Astrocyte (in vitro differentiated cells and primary cell): ENCODE measurements at regions not wholly inside any gene's neighbourhood (a gene's known extent, or its start where the extent isn't known, plus 50 kb on each side); places are given as distances from the start of the nearest gene placed in this dataset.

Experiments
- DNase-seq: peaks from one replicate; pipeline ENCODE4 v3.0.0-alpha.2; 2010; ENCODE audit warnings: low read depth
- FAIRE-seq: peaks from 2 replicates; lab custom pipeline; 2011; peaks lifted over from hg19 to GRCh38; lab: Jason Lieb, UNC
- H2AFZ ChIP-seq: 2 replicates; pipeline ENCODE4 v1.6.0; 2012; ENCODE audit warnings: low read depth, low read length, inconsistent platforms
- H3K27ac ChIP-seq: 2 replicates; pipeline ENCODE4 v1.5.1; 2011; ENCODE audit warnings: low read depth, low read length, inconsistent platforms
- H3K27me3 ChIP-seq: 2 replicates; pipeline ENCODE4 v1.6.0; 2011; ENCODE audit warnings: low read length, inconsistent platforms; ENCODE audit not compliant: insufficient read depth
- H3K36me3 ChIP-seq: 2 replicates; pipeline ENCODE4 v1.5.1; 2011; ENCODE audit warnings: low read length, inconsistent platforms; ENCODE audit not compliant: insufficient read depth
- H3K4me1 ChIP-seq: 2 replicates; pipeline ENCODE4 v1.5.1; 2011; ENCODE audit warnings: low read length, inconsistent platforms; ENCODE audit not compliant: insufficient read depth
- H3K4me2 ChIP-seq: 2 replicates; pipeline ENCODE4 v1.6.0; 2012; ENCODE audit warnings: low read length, inconsistent platforms
- H3K4me3 ChIP-seq: 2 replicates; pipeline ENCODE4 v1.5.1; 2011; ENCODE audit warnings: low read depth, mild to moderate bottlenecking, low read length, inconsistent platforms; ENCODE audit not compliant: insufficient read depth
- H3K79me2 ChIP-seq: 2 replicates; pipeline ENCODE4 v1.6.0; 2012; ENCODE audit warnings: mild to moderate bottlenecking, low read length, inconsistent platforms; ENCODE audit not compliant: insufficient read depth
- H3K9ac ChIP-seq: 2 replicates; pipeline ENCODE4 v1.6.0; 2012; ENCODE audit warnings: mild to moderate bottlenecking, low read length, inconsistent platforms
- H3K9me3 ChIP-seq: 2 replicates; pipeline ENCODE4 v1.5.1; 2012; ENCODE audit warnings: low read depth, mild to moderate bottlenecking, low read length, inconsistent platforms; ENCODE audit not compliant: insufficient read depth
- H4K20me1 ChIP-seq: 2 replicates; pipeline ENCODE4 v1.6.0; 2012; ENCODE audit warnings: low read length, inconsistent platforms; ENCODE audit not compliant: insufficient read depth
- H3K27ac Mint-ChIP-seq: one replicate; pipeline ENCODE4 v1.8.0; 2021; ENCODE audit warnings: mild to moderate bottlenecking, mixed read lengths; ENCODE audit not compliant: unreplicated experiment
- H3K27me3 Mint-ChIP-seq: one replicate; pipeline ENCODE4 v1.8.0; 2021; ENCODE audit warnings: low read depth, mixed read lengths; ENCODE audit not compliant: unreplicated experiment
- H3K36me3 Mint-ChIP-seq: one replicate; pipeline ENCODE4 v1.8.0; 2021; ENCODE audit warnings: low read depth, mixed read lengths; ENCODE audit not compliant: unreplicated experiment
- H3K4me1 Mint-ChIP-seq: one replicate; pipeline ENCODE4 v1.8.0; 2021; ENCODE audit warnings: low read depth, mixed read lengths; ENCODE audit not compliant: unreplicated experiment
- H3K4me3 Mint-ChIP-seq: one replicate; pipeline ENCODE4 v1.8.0; 2021; ENCODE audit warnings: mild to moderate bottlenecking, moderate library complexity, mixed read lengths; ENCODE audit not compliant: unreplicated experiment
- H3K9me3 Mint-ChIP-seq: one replicate; pipeline ENCODE4 v1.8.0; 2021; ENCODE audit warnings: mild to moderate bottlenecking, mixed read lengths; ENCODE audit not compliant: unreplicated experiment
- EZH2 ChIP-seq: IDR thresholded peaks from 2 replicates; pipeline ENCODE4 v1.6.1; 2012; ENCODE audit warnings: mild to moderate bottlenecking, low read length, inconsistent platforms; ENCODE audit not compliant: insufficient read depth
- TF ChIP-seq, protein P1 (sequence below): IDR thresholded peaks from 2 replicates; pipeline ENCODE4 v1.5.1; 2011; ENCODE audit warnings: low read depth, mild to moderate bottlenecking, inconsistent platforms, low read length, moderate library complexity; ENCODE audit not compliant: insufficient read depth

DNA sequence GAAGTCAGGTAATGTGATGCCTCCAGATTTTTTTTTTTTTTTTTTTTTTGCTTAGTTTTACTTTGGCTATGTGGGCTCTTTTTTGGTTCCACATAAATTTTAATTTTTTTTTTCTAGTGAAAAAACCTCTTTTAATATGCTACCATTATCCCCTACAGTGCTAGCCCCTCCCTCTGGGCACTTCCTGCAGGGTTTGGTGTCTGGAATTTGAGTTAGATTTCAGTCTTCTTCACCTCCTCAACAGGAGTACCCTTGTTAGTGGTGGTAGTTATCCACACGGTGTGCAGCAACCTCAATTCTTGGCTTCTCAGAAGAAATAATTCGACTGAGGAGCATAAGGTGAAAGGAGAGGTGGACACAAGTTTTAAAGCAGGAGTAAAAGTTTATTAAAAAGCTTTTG, 128.8 kb upstream of the SYNCRIP start:
- Mint-ChIP-seq H3K27ac (no peak overlapping the region), H3K27me3 (no peaks in the 10 kb centered on the region), H3K4me3 (no peak overlapping the region), H3K36me3 (no peaks in the 10 kb centered on the region), H3K4me1 (no peaks in the 10 kb centered on the region), H3K9me3 (peaks cover 4% of the 10 kb centered on the region)
- FAIRE-seq = no peak
- H3K27me3 ChIP-seq = no peaks in the 10 kb centered on the region
- no peak for DNase-seq
- H4K20me1 ChIP-seq = no peaks in the 10 kb centered on the region
- H3K4me1 ChIP-seq = no peaks in the 10 kb centered on the region
- no peaks in the 10 kb centered on the region for H3K36me3 ChIP-seq
- H3K27ac ChIP-seq = no peak overlapping the region
- H3K79me2 ChIP-seq = no peaks in the 10 kb centered on the region
- no peak overlapping the region for H2AFZ ChIP-seq
- no peaks in the 10 kb centered on the region for H3K9me3 ChIP-seq
- TF ChIP-seq, protein P1, sequence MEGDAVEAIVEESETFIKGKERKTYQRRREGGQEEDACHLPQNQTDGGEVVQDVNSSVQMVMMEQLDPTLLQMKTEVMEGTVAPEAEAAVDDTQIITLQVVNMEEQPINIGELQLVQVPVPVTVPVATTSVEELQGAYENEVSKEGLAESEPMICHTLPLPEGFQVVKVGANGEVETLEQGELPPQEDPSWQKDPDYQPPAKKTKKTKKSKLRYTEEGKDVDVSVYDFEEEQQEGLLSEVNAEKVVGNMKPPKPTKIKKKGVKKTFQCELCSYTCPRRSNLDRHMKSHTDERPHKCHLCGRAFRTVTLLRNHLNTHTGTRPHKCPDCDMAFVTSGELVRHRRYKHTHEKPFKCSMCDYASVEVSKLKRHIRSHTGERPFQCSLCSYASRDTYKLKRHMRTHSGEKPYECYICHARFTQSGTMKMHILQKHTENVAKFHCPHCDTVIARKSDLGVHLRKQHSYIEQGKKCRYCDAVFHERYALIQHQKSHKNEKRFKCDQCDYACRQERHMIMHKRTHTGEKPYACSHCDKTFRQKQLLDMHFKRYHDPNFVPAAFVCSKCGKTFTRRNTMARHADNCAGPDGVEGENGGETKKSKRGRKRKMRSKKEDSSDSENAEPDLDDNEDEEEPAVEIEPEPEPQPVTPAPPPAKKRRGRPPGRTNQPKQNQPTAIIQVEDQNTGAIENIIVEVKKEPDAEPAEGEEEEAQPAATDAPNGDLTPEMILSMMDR = no peak
- no peak for TF ChIP-seq EZH2
- no peak overlapping the region for H3K9ac ChIP-seq
- H3K4me3 ChIP-seq = no peak overlapping the region
- H3K4me2 ChIP-seq = no peak overlapping the region

DNA sequence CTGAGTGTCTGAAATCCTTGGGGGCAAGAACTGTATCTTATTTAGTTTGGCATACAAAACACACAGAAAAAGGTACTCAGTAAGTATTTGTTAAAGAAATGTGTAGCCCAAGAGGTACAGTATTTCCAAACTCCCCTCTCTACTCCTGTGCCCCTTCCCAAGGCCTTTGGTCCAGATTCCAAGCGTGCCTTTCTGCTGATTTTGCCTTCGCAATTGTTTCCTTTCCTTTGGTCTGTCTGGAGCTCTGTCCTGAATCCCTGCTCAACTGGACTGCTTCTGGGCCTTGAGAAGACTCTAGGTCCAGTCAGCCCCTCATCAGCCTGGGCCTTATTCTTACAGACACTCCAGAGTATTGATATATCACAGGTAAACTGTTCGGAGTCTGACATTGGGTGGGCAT, 122.2 kb upstream of the SYNCRIP start:
- H3K27ac ChIP-seq = no peak overlapping the region
- H3K79me2 ChIP-seq = no peaks in the 10 kb centered on the region
- H4K20me1 ChIP-seq = no peaks in the 10 kb centered on the region
- Mint-ChIP-seq H3K27me3 (no peaks in the 10 kb centered on the region), H3K4me1 (no peaks in the 10 kb centered on the region), H3K9me3 (no peaks in the 10 kb centered on the region), H3K27ac (no peak overlapping the region), H3K36me3 (no peaks in the 10 kb centered on the region), H3K4me3 (no peak overlapping the region)
- no peak for FAIRE-seq
- no peak overlapping the region for H3K4me2 ChIP-seq
- H3K36me3 ChIP-seq = no peaks in the 10 kb centered on the region
- H3K4me1 ChIP-seq = no peaks in the 10 kb centered on the region
- no peak overlapping the region for H3K4me3 ChIP-seq
- H3K9ac ChIP-seq = no peak overlapping the region
- H3K27me3 ChIP-seq = no peaks in the 10 kb centered on the region
- no peaks in the 10 kb centered on the region for H3K9me3 ChIP-seq
- DNase-seq = no peak
- TF ChIP-seq, protein P1 = no peak
- no peak for TF ChIP-seq EZH2
- H2AFZ ChIP-seq = no peak overlapping the region

DNA sequence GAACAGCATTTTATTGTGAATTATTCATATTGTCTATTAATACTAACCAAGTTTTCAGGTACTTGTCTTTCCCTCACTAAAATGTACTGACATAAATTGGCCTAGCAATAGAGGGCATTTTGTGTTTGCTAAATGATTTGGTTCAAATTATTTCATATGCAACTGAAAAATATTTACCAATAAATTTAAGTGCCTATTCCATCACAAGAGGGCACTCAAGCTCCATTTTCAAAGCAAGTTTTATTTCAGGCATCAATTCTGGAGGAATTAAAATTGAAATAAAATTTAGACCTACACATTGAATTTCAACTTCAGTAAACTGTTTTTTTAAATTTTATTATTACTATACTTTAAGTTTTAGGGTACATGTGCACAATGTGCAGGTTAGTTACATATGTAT, 114.3 kb upstream of the SYNCRIP start:
- Histone ChIP-seq H3K36me3 (no peaks in the 10 kb centered on the region), H3K9me3 (no peaks in the 10 kb centered on the region), H3K4me3 (no peak overlapping the region), H3K79me2 (no peaks in the 10 kb centered on the region), H3K4me1 (no peaks in the 10 kb centered on the region), H2AFZ (no peak overlapping the region), H4K20me1 (no peaks in the 10 kb centered on the region), H3K27me3 (no peaks in the 10 kb centered on the region), H3K27ac (no peak overlapping the region), H3K4me2 (no peak overlapping the region), H3K9ac (no peak overlapping the region)
- no peak overlapping the region for H3K27ac Mint-ChIP-seq
- no peak for FAIRE-seq
- H3K4me3 Mint-ChIP-seq = no peak overlapping the region
- peaks cover 4% of the 10 kb centered on the region for H3K27me3 Mint-ChIP-seq
- no peaks in the 10 kb centered on the region for H3K4me1 Mint-ChIP-seq
- DNase-seq = peak; percentile 9
- H3K9me3 Mint-ChIP-seq = no peaks in the 10 kb centered on the region
- no peaks in the 10 kb centered on the region for H3K36me3 Mint-ChIP-seq
- no peak for TF ChIP-seq EZH2
- TF ChIP-seq, protein P1 = peak; percentile 44
